ENCODE measurements at regions not wholly inside any gene's neighbourhood (a gene's known extent, or its start where the extent isn't known, plus 50 kb on each side); places are given as distances from the start of the nearest gene placed in this dataset.

DNA sequence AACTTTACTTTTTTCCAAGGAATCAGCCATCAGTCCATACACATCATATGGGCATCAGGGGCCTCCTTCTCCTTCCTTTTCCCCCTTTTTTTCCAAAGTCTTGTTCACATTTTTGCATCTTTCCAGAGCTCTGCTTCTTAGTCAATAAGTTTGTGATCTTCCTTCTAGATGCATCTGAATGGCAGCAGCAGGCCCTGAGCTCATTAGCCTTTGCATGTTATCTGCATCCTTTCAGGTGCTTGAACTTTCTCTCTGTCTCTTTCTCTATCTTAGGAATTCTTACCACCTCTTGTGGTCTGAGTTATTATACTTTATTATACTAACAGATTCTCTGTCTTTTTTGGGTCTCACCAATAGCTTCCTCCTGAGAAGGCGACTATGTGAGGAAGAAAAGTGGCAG, 312.4 kb upstream of the FANCL start:
- no peak for DNase-seq

DNA sequence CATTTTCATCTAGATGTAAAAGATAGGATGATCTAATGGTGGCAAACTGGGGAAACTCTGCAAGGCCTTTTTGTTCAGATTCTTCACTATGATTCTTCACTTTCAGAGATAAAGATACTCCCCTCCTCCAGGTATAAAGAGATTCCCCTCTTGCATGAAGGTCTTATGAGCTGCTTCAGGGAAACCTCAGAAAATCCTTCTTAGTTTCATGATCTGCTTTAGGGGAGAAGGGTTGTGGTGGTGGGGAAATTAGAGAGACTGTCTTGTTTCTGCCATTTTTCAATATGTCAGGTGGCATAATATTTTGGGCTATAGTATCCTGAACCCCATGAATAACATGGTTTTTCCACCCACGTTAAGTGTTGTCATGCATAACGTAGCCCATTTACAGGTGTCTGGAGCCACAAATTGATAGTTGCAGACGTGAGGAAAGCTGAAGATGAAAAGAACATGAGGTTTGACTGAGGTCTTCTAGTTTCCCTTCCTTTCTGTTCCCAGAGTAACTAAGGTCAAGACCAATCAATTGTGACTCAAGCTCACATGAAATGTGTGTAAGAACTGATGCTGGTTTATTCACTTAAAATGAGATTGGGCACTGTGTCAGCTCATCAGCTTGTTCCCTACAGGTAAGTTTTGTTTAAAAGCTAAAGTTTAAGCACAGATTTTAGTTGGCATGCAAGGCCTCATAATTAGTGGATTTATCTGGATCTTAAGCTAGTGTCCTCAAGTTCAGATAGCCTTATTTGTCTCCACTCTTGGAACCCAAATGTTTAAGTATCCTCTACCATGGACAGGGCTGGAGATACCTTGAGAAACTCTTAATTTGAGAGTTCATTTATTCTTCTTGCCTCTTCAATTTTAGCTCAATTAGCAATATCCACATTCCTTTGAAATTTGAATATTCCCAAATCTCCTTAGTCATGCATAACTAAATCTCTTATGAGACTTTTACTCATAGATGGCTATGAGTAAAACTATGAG, 304.5 kb upstream of the FANCL start:
- no peak for DNase-seq

DNA sequence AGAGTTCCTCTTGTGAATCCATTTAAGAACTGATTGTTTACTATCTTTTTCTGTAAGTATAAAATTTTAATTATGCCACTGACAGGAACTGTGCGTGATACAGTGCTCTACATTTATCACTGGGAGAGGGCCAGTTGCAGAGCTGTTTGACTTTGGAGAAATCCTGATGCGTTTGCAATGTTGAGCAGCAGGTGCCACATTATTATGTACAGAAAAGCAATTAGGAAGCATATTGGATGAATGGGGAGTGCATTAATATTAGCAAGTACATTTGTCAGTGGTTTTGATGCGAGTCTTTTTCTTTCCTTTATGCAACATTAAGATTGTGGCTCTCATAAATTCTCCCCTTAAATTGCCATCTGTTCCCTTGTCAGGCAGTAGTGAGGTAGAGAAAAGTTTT, 302.3 kb upstream of the FANCL start:
- DNase-seq = no peak

DNA sequence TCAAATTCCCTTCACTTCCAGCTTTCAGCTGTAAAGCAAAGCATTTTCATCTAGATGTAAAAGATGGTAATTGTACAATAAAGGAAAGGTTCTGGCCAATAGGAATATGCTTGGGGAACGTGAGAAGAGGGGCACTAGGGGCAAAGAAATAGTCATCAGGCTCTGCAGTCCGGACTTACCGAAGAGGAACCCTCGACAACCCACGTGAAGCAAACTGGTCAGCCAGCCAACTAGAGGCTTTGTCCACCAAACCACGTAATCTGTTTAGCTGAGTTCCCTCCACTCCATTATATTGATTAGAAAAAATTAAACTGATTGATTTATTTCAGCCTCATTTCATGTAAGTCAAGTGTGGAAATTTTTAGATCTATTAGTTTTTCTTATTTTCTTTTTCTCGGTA, 300.4 kb upstream of the FANCL start:
- no peak for DNase-seq

DNA sequence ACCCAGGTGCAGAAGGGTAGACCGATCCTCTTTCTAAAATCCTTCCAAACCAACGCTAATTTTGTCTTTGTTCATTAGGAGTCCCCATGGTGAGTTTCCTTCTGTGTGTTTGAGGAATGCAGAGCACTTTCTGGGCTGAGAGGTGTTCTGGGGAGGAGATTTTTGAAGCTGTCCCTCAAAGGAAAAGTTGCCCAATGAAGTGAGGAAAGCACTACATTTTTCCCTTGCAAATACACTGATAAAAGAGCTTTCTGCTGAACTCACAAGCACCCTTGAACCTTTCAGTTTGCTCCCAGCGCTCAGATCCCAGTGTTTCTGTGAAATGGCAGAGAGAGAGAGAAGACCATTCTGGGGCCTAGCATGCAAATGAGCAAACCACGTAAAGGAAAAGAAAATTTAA, 299.6 kb upstream of the FANCL start:
- DNase-seq = no peak

DNA sequence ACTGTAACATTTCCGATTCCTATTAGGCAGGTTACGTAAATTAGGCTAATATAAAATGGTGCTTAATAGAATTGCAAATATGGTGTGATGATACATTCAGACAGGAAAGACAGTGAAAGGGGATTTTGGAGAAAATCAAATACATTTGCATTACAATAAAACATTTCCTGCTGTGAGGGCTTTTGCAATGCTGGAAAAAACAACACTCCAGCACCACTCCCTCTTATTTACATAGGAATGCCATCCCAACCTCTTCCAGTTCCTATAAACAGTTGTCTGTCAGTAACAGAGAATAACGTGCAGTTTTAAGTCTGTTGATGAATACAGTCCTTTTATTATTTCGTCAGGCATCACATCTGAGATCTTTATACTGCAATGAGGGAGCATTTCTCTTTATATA, 298.8 kb upstream of the FANCL start:
- no peak for DNase-seq

DNA sequence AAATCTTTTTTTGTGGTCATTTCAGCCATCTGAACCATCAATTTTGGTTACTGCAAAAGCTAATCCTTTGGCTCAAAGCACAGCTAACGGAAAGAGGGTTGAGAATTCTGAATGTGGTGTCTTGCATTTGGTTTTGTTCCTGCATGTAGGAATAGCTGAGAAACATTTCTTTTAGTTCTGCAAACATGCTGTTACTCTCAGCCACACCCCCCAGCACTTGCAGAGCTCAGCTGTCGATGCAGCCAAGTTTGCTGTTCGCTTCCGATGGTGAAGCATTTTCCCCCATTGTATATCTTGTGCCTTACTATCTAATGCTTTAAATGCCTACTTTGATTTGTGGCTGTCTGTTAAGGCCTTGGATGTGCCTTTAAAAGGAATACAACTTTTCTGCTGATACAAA, 294.9 kb upstream of the FANCL start:
- no peak for DNase-seq

DNA sequence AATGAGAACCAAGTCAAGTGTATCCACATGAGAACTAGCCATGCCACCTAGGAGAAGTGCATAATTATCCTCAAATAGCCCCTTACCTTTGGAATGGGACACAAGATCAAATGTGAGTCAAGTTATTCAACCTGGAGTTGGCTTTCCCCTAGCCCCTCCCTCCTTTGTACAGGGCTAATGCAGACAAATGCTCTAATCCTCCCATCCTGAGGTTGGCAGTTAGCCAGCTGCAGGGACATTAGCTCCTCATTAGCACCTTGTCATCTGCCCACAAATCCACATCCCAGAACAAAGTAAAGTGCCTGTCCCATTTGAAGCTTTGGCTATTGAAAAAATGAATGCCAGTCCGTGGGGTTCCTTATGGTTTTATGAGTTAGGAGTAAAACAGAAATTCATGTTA, 294.1 kb upstream of the FANCL start:
- DNase-seq = no peak

DNA sequence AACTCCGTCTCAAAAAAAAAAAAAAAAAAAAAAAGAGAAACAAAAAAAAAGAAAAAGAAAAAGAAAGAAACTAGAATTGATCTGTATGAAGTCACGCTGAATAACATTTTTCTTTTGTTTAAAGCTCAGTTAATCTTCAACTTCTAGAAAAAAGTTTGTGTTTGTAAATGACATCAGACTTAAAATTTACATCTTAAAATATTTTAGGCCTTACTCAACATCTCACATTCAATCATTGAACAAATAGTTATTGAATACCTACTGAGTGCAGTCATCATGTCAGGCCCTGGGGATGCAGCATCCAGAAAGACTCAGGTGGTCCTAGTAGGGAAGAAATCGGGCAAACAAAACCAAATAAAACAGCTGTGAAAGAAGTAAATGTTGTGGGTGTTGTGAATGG, 292.3 kb upstream of the FANCL start:
- no peak for DNase-seq

DNA sequence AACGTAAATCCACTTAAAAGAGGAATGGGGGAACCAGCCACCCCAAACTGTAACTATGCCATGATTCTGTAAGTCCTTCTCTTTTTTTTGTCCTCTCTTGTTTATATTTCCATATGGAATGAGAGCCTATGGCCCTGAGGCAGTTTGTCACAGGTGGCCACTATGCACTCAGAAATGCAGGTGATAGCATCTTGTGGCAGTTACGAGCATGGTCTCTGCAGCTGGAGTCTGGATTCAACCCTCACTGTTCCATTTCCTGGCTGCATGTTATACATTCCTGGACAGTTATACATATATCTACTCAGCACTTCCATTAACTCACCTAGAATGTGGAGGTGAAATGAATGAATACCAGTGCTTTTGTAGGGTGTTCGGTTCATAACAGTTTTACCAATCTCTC, 291.5 kb upstream of the FANCL start:
- DNase-seq = no peak

DNA sequence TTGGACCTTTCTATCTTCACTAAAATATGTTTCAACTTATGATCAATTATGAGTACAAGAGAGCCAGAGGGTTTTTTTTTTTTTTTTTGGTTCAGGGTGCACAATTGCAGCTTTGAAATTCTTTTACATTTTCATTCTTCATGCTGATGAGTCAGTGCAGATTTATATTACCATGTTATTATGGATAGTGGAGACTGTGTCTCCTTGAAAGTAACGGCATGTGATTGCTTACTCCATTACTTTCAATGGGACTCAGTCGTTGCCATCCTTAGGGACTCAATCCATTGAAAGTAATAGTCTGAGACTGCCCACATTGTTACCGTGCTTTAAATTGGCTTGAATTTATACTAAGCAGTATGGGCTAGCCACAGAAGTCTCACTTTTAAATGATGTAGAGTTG, 286.5 kb upstream of the FANCL start:
- no peak for DNase-seq

DNA sequence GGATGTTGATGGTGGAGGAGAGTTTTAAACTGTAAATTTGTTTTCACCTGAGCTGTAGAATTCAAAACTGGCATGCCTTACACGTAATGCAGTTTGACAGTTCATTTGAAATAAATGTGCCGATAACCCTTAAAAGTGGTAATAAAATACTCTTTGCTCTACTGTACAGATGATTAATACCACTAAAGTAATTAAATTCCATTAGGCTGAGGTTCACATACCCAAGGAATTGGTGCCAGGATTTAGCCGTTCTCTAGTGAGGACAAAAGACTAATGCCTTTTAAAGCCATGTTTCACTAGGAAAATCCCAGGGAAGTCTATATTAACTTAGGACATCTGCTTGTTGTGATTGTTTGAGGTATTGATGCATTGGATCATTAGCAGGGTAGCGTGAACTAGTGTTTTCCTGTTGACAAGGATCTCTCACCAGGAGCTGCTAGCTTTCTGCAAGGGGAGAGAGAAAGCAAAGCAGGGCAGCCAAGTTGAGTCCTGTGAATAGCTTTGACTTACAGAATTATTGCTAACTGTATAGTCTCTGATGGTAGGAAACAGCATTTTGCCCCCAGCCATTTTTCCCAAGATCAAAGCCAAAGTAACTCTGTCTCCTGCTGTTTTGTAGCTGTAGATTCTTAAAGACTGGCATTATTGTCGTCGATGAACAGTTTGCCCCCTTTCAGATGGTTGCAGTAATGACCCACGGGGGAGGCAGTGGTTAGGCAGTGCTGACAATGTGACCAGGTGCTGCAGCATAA, 280.9 kb upstream of the FANCL start:
- DNase-seq = no peak

DNA sequence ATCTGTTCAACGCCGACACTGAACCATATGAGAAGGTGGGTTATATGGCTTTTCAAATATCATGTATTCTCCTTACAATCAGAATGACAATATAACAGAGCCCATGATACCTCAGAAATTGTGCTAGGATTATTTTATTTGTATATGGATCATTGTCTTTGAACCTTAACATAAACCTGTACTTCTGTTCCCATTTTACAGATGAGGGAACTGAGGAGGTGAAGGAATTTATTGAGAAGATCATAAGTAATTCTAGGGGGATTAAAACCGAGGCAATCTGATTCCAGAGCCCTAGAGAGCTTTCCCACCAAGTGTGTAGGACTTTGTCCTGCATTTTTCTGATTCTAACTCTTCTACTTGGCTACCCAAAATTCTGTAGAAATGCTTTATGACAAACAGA, 279.8 kb upstream of the FANCL start:
- no peak for DNase-seq

DNA sequence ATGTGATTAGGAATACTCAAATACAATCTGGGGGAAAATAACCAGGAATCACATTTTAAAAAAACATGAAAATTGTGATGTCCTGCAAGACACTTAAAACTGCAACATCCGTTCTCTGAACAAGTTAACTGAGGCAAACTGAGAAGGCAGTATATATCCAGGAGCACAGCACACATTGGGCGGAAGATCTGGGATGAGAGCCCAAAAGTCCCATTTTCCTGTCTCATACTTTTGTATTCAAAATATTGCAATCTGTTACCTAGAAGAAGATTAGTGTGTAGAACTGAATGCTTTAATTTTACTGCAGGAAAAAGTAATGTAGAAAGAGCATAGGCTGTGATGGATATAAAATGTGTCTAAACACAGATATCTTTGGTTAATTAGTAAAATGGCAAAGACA, 276.8 kb upstream of the FANCL start:
- DNase-seq = no peak

DNA sequence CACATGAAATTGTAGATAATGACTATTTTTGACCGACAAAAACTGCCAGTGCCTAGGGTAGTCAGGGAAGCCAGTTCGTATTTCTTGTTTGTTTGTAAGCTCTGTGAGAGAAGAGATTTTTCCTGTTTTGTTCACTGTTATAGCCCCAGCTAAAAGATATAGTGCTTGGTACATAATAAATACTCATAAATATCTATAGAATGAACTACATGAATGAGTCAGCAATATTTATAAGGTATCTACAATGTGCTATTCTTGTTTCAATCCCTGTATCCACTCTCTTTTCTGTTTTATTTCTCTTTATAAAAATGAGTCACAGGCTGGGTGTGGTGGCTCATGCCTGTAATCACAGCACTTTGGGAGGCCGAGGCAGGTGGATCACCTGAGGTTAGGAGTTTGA, 275.6 kb upstream of the FANCL start:
- no peak for DNase-seq

DNA sequence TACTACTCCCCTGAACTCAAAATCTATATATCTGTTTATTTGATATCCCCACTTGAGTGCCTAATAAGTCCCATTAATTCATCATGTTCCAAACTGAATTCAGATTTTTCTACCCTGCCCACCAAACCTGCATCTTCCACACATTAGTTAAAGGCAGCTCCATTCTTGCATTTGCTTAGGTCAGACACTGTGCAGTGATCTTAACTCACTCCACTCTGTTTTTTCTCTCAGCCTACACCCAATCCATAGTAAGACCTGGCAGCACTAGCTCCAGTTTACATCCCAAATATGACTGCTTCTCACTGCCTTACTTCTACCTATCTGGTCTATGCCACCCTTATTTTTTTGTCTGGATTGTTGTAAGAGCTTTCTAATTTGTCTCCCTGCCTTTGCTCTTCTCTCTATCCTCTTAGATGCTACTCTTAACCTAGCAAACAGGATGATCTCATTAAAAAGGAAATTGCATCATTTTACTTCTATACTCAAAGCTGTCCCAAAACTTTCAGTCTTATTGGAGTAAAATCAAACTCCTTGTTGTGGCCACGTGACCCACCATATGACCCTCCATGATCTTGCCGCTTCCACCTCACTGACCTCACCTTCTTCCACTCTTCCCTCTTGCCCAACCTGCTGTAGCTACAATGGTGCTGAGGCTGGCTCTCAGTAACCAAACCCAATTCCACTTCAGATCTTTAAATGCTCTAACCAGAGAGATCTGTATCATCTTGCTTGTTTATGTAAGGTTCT, 274.9 kb upstream of the FANCL start:
- no peak for DNase-seq

DNA sequence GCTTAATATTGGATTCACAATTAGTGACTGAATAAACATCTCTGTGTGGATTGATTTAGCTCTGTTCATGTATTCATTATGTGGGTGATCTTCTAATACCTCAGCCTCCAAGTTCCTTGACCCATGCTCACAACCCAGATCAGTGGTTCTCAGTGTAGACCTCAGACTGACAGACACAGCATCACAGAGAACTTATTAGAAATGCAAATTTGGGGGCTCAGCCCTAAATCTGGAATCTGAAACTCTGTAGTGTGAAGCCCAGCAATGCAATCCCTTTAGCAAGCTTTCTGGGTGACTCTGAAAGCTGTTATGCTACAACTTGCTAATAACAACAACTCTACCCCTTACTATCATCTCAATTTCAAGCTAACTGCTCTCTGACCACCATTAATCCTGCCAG, 273.1 kb upstream of the FANCL start:
- DNase-seq = no peak

DNA sequence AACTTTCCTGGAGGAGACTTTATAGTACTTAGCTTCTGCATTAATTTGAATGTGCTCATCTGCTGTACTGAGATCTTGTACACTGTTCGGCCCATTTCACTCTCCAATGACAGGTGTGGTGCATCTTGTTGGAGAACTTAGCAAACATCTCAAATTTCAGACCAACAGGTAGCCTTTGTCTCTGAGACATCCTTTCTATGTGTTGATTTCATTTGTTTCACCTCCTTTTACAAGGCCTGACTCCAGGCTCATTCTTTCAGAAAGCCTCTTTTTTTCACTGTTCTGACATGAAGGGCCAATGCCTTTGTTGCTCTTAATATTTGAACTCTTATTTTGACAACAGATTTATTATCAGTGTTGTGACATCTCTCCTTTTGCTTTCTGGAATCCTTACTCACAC, 271.8 kb upstream of the FANCL start:
- no peak for DNase-seq

DNA sequence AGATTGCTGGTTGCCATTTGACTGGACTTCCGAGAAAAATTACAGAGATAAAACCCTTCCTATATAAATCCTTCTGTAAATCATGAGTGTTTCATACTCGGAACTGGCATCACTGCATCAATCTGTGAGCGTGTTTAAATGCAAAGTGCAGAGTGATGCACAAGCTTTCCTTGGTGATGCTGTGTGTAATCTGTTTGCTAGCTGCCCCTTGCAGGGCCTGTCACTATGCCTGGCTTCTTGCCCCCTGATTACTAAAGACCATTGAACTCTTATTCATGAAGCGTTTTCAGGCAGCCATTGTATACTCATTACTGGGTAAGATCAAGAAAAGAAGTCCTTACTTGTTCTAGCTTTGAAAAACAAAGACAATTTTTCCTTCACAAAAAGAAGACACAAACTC, 266.9 kb upstream of the FANCL start:
- DNase-seq = no peak

DNA sequence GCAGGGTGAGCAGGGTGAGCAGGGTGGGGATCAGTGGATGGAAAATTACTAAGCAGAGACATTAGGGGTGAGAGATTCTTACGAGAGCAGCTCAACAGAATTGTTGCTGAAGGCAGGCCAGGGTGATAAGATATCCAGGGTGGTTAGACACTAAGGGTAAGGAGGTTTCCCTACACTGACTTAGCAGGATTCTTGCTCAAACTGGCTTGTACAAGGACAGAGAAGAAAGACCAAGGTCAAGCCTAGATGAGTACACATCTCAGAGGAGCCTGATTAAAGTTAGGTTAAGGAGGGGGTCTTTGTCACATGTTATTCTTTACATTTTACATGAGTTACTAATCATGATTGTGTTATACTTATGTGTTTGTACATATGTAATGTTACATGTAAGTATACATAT, 262.8 kb upstream of the FANCL start:
- no peak for DNase-seq

DNA sequence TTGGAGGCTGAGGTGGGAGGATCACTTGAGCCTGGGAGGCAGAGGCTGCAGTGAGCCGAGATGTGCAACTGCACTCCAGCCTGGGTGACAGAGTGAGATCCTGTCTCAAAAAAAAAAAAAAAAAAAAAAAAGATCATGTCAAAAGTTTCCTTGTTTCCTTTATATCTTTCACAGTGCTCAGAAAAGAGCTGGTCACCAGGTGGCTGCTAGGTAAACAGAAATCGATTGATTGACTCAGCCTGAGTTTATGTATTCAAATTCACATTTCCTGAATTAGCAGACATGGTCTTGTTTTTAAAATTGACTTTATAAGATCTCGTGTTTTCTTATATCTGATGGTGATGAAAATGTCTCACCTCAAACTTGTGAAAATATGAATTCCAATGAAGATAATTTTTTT, 261.8 kb upstream of the FANCL start:
- DNase-seq = no peak

DNA sequence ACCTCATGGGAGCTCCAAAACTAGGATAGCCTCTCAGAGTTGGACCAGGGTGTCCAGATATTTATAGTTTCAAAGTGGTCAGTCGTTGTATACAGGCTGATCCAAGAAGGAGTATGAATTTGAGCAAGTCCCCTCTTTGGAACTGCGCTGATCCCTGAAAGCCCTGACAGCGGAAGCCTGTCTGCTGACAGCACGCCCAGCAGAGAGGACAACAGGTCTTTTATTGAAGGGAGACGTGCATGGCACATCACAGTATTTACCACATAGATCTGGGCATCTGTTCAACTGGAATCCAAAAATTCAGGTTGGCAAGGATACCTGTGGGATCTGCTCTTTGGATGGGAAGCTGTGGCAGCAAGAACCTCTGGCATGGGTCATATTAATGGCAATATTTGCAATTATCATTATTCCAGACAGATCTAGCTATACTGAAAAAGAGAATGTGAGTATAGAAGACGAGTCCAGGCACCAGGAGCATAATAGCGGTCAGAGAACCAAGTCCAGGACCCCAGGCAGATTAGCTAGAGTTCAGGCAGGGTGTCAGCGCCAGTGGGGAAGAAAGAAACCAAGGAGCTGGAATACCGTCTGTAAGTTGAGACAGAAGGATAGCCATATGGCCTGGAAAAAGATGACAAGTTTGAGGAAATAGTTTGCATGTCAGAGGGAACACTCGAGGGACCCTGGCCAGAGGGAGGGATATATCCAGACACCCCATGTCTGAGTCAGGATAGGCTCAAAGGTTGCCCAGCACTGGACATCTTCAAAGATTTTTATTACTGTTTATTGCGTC, 260.4 kb upstream of the FANCL start:
- DNase-seq = no peak

DNA sequence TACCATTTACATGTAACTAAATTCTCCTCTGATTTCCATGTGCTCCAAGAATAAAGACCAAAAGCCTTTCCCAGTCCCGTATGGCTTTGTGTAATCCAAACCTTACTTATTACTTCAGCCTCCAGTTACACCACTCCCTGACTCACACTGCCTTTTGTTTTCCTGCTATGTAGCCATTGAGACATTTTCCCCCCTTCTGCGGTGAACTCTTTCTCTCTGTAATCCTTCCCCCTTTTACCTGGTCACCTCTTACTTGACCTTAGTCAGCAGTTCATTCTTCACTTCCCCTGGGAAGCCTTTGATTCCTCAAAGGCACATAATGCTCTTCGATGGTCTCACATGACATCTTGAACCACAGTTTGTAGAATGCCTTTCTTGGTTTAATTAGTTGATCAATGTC, 256.0 kb upstream of the FANCL start:
- DNase-seq = no peak
